DOHH2 (cell line): ENCODE measurements at regions not wholly inside any gene's neighbourhood (a gene's known extent, or its start where the extent isn't known, plus 50 kb on each side); places are given as distances from the start of the nearest gene placed in this dataset.

ENCODE experiments used
- H3F3A ChIP-seq: fragments of 200-600 bp; sonication (generic), shearing (Covaris generic); 2 replicates; pipeline ENCODE4 v1.6.0; 2016; ENCODE audit warnings: antibody characterized with exemption, mild to moderate bottlenecking; ENCODE audit not compliant: control insufficient read depth, insufficient read depth
- H3K27ac ChIP-seq: fragments of 200-600 bp; sonication (generic); 2 replicates; pipeline ENCODE4 v1.5.1; 2014; ENCODE audit warnings: low read depth, mild to moderate bottlenecking, low read length, moderate library complexity
- H3K27me3 ChIP-seq: fragments of 200-600 bp; sonication (generic); 2 replicates; pipeline ENCODE4 v1.6.1; 2014; ENCODE audit warnings: mild to moderate bottlenecking, low read length, mixed read lengths; ENCODE audit not compliant: control insufficient read depth
- H3K36me3 ChIP-seq: fragments of 200-600 bp; sonication (generic); 2 replicates; pipeline ENCODE4 v1.6.1; 2014; ENCODE audit warnings: mild to moderate bottlenecking, low read length, moderate library complexity, mixed read lengths; ENCODE audit not compliant: control insufficient read depth
- H3K4me1 ChIP-seq: fragments of 200-600 bp; sonication (generic); 2 replicates; pipeline ENCODE4 v1.6.1; 2014; ENCODE audit warnings: mild to moderate bottlenecking, low read length, mixed read lengths; ENCODE audit not compliant: control insufficient read depth
- H3K4me2 ChIP-seq: fragments of 200-600 bp; sonication (generic); 2 replicates; pipeline ENCODE4 v1.6.0; 2014; ENCODE audit warnings: mild to moderate bottlenecking, low read length, moderate library complexity
- H3K4me3 ChIP-seq: fragments of 200-600 bp; sonication (generic); 2 replicates; pipeline ENCODE4 v1.5.1; 2014; ENCODE audit warnings: mild to moderate bottlenecking, low read length, mixed read lengths
- H3K79me2 ChIP-seq: fragments of 200-600 bp; sonication (generic); 2 replicates; pipeline ENCODE4 v1.6.1; 2014; ENCODE audit warnings: mild to moderate bottlenecking, low read length, mixed read lengths; ENCODE audit not compliant: control insufficient read depth
- H3K9me2 ChIP-seq: fragments of 200-600 bp; sonication (generic); replicated peaks from 2 replicates; pipeline ENCODE4 v1.6.1; 2014; ENCODE audit warnings: mild to moderate bottlenecking, low read length, mixed read lengths; ENCODE audit not compliant: control insufficient read depth
- H3K9me3 ChIP-seq: fragments of 200-600 bp; sonication (generic); 2 replicates; pipeline ENCODE4 v1.6.1; 2014; ENCODE audit warnings: antibody characterized with exemption, low read length, mixed read lengths; ENCODE audit not compliant: control insufficient read depth, insufficient read depth
- H4K20me1 ChIP-seq: fragments of 200-600 bp; sonication (generic); 2 replicates; pipeline ENCODE4 v1.6.0; 2014; ENCODE audit warnings: low read depth, mild to moderate bottlenecking, antibody characterized with exemption, low read length, moderate library complexity; ENCODE audit not compliant: control insufficient read depth, insufficient read depth
- EZH2phosphoT487 ChIP-seq: fragments of 200-600 bp; sonication (generic); IDR thresholded peaks from 2 replicates; pipeline ENCODE4 v1.6.1; 2017; ENCODE audit warnings: borderline replicate concordance, mild to moderate bottlenecking, antibody characterized with exemption, low read length, moderate library complexity, mixed read lengths
- TF ChIP-seq, protein P1 (sequence below): fragments of 200-600 bp; sonication (generic); IDR thresholded peaks from one replicate; pipeline ENCODE4 v1.5.1; 2014; ENCODE audit warnings: antibody characterized with exemption, mild to moderate bottlenecking, low read depth, low read length; ENCODE audit not compliant: poor library complexity, severe bottlenecking

DNA sequence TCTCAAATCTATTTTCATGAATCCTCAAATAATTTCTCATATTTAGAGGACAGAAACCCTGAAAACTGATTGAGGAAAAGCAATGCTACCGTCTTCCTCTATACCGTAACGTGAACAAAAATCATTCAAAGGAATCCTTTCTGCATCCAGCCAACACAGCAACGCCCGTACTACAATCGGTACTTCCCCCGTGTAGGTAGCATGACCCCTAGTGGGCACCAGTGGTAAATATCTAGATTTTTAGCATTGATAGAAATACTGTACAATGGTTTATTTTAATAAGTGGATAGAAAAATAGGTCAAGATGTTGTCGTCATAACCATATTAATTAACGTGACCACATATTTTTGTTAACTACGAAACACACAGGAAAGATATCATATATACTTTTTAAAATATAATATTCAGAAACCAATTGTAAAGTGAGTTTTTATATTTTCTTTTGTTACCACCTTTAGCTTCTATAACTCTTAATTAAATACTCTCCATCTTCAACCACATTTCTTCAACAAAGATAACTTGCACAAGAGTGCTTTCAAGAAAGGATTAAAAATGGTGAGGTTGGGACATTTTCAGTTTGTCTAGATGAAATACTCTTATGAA, 194.1 kb downstream of the SS18 start:
- H3K4me1 ChIP-seq, result no peaks in the 10 kb centered on the region
- H3K4me3 ChIP-seq, result no peak overlapping the region
- no peaks in the 10 kb centered on the region for H3K9me3 ChIP-seq
- H3K9me2 ChIP-seq, result no peaks in the 10 kb centered on the region
- no peaks in the 10 kb centered on the region for H4K20me1 ChIP-seq
- H3K27me3 ChIP-seq, result no peaks in the 10 kb centered on the region
- no peaks in the 10 kb centered on the region for H3K36me3 ChIP-seq
- no peaks in the 10 kb centered on the region for H3F3A ChIP-seq
- H3K4me2 ChIP-seq, result no peak overlapping the region
- H3K27ac ChIP-seq, result no peak overlapping the region
- TF ChIP-seq EZH2phosphoT487, result no peak
- TF ChIP-seq, protein P1, sequence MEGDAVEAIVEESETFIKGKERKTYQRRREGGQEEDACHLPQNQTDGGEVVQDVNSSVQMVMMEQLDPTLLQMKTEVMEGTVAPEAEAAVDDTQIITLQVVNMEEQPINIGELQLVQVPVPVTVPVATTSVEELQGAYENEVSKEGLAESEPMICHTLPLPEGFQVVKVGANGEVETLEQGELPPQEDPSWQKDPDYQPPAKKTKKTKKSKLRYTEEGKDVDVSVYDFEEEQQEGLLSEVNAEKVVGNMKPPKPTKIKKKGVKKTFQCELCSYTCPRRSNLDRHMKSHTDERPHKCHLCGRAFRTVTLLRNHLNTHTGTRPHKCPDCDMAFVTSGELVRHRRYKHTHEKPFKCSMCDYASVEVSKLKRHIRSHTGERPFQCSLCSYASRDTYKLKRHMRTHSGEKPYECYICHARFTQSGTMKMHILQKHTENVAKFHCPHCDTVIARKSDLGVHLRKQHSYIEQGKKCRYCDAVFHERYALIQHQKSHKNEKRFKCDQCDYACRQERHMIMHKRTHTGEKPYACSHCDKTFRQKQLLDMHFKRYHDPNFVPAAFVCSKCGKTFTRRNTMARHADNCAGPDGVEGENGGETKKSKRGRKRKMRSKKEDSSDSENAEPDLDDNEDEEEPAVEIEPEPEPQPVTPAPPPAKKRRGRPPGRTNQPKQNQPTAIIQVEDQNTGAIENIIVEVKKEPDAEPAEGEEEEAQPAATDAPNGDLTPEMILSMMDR, result peak; percentile 74
- H3K79me2 ChIP-seq, result no peaks in the 10 kb centered on the region

DNA sequence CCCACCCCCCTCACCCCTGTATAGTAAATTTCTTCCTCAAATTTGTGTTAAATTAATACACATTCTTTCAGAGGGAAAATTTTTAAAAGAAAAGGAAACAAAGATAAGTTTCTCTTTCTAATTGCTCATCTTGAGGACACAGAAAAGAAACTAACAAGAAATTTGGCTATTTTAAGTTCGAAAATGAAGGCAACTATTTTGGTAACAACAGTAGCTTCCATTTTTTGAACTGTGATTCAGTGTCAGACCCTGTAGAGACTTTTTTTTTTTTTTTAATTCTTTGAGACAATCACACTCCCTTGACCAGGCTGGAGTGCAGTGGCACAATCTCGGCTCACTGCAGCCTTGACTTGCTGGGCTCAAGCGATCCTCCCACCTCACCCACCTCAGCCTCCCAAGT, 194.9 kb downstream of the SS18 start:
- H4K20me1 ChIP-seq, result no peaks in the 10 kb centered on the region
- H3K4me3 ChIP-seq, result no peak overlapping the region
- TF ChIP-seq, protein P1, result no peak
- TF ChIP-seq EZH2phosphoT487, result no peak
- no peaks in the 10 kb centered on the region for H3K79me2 ChIP-seq
- H3K36me3 ChIP-seq, result no peaks in the 10 kb centered on the region
- no peaks in the 10 kb centered on the region for H3K27me3 ChIP-seq
- H3K4me2 ChIP-seq, result no peak overlapping the region
- no peaks in the 10 kb centered on the region for H3K9me3 ChIP-seq
- H3F3A ChIP-seq, result no peaks in the 10 kb centered on the region
- H3K9me2 ChIP-seq, result no peaks in the 10 kb centered on the region
- no peak overlapping the region for H3K27ac ChIP-seq
- no peaks in the 10 kb centered on the region for H3K4me1 ChIP-seq

DNA sequence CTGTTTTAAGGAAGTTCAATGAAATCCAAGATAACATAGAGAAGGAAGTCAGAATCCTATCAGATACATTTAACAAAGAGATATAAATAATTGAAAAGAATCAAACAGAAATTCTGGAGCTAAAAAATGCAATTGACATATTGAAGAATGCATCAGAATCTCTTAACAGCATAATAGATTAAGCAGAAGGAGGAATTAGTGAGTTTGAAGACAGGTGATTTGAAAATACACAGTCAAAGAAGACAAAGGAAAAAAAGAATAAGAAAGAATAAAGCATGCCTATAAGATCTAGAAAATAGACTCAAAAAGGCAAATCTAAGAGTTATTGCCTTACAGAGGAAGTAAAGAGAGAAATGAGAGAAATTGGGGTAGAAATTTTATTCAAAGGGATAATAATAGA, 204.1 kb downstream of the SS18 start:
- H3K4me2 ChIP-seq, result no peak overlapping the region
- H3F3A ChIP-seq, result no peaks in the 10 kb centered on the region
- H3K36me3 ChIP-seq, result no peaks in the 10 kb centered on the region
- H3K4me3 ChIP-seq, result no peak overlapping the region
- H3K79me2 ChIP-seq, result no peaks in the 10 kb centered on the region
- H3K9me2 ChIP-seq, result no peaks in the 10 kb centered on the region
- no peaks in the 10 kb centered on the region for H3K9me3 ChIP-seq
- no peaks in the 10 kb centered on the region for H4K20me1 ChIP-seq
- no peak overlapping the region for H3K27ac ChIP-seq
- TF ChIP-seq, protein P1, result no peak
- no peak for TF ChIP-seq EZH2phosphoT487
- H3K4me1 ChIP-seq, result no peaks in the 10 kb centered on the region
- H3K27me3 ChIP-seq, result no peaks in the 10 kb centered on the region

DNA sequence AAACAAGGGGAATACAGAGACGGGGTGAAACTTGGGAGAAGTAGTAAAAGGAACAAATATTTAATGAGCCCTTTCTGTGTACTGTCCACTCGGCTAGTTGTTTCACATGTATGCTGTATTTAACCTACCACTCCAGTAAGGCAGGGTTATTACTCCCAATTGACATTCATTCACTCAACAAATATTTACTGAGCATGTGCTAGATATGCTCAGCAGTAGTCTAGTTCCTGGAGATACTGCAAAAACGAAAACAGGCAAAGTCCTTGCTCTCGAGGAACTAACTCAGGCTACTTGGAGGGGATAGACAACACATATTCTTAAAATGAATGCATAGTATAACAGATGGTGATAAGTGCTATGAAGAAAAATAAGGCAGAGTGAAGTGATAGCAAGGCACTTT, 207.3 kb downstream of the SS18 start:
- H3K36me3 ChIP-seq, result no peaks in the 10 kb centered on the region
- H3K4me2 ChIP-seq, result no peak overlapping the region
- H3K4me1 ChIP-seq, result no peaks in the 10 kb centered on the region
- H3F3A ChIP-seq, result no peaks in the 10 kb centered on the region
- no peaks in the 10 kb centered on the region for H3K79me2 ChIP-seq
- no peaks in the 10 kb centered on the region for H3K27me3 ChIP-seq
- no peaks in the 10 kb centered on the region for H4K20me1 ChIP-seq
- no peaks in the 10 kb centered on the region for H3K9me2 ChIP-seq
- H3K27ac ChIP-seq, result no peak overlapping the region
- no peaks in the 10 kb centered on the region for H3K9me3 ChIP-seq
- TF ChIP-seq, protein P1, result no peak
- TF ChIP-seq EZH2phosphoT487, result no peak
- no peak overlapping the region for H3K4me3 ChIP-seq
